Testis (tissue), 2 donors: ENCODE measurements at regions not wholly inside any gene's neighbourhood (a gene's known extent, or its start where the extent isn't known, plus 50 kb on each side); places are given as distances from the start of the nearest gene placed in this dataset.

Experiments
- CTCF ChIP-seq, 3 experiments: fragments of 450-650 bp in 2 of 3; fragments of 200-600 bp in 1 of 3; sonication (generic) in 1 of 3; IDR thresholded peaks; one replicate each; pipeline ENCODE4 v1.5.1; 2016 to 2019; ENCODE audit warnings: antibody characterized with exemption in 3 of 3, mild to moderate bottlenecking in 2 of 3, moderate library complexity in 1 of 3
- POLR2A ChIP-seq: fragments of 450-650 bp; IDR thresholded peaks from one replicate; pipeline ENCODE4 v1.6.1; 2017; ENCODE audit warnings: antibody characterized with exemption, mild to moderate bottlenecking, moderate library complexity

- TF ChIP-seq POLR2A: no peak
- no peak for TF ChIP-seq CTCF (IDR thresholded peaks at IDR 0.05)
Measured at GRCh38 chr1:215507119-215507518, 60.0 kb upstream of the KCTD3 start.
